ENCODE measurements at regions not wholly inside any gene's neighbourhood (a gene's known extent, or its start where the extent isn't known, plus 50 kb on each side); places are given as distances from the start of the nearest gene placed in this dataset.

- no peak for TF ChIP-seq EZH2phosphoT487 (IDR thresholded peaks at IDR 0.05; ENCODE audit: borderline replicate concordance, low read depth, low read length)
- no peak for TF ChIP-seq CTCF (conservative IDR thresholded peaks at IDR 0.05; ENCODE audit: low read length)
- CTCF ChIA-PET (ENCODE audit: unreplicated experiment): no interaction called here
Observed at GRCh38 chr5:174987443-174988012, 263.1 kb downstream of the MSX2 start.

GRCh38 chr5:174984863-174985262 is 260.5 kb downstream of the MSX2 start:
- POLR2A ChIA-PET: no interaction called here
- no TSS peak for BruUV-seq (replicated peaks)
- Histone ChIP-seq H3K4me1 (ENCODE audit: insufficient read depth, low read length, poor library complexity, severe bottlenecking) (no peaks in the 10 kb centered on the region), H3K79me2 (ENCODE audit: insufficient read depth, low read depth, low read length) (no peaks in the 10 kb centered on the region), H3K9me3 (ENCODE audit: low read length) (no peaks in the 10 kb centered on the region), H3K9me2 (ENCODE audit: insufficient read depth, low read length) (no peaks in the 10 kb centered on the region), H3K4me3 (ENCODE audit: low read depth, low read length, poor library complexity, severe bottlenecking) (no peak overlapping the region), H3K36me3 (ENCODE audit: insufficient read depth, low read length) (no peaks in the 10 kb centered on the region), H3K4me2 (ENCODE audit: low read length) (no peak overlapping the region), H2AFZ (ENCODE audit: low read length) (no peak overlapping the region), H4K20me1 (ENCODE audit: insufficient read depth, low read length) (no peaks in the 10 kb centered on the region), H3K27ac (ENCODE audit: low read depth, low read length, poor library complexity, severe bottlenecking) (no peak overlapping the region)
- intact Hi-C loops (cut with micrococcal nuclease; ENCODE audit: unreplicated experiment): no loop called here
- CTCF ChIA-PET (ENCODE audit: unreplicated experiment): no interaction called here
- no peak for TF ChIP-seq CTCF (conservative IDR thresholded peaks at IDR 0.05; ENCODE audit: low read length)
- TF ChIP-seq EZH2phosphoT487 (IDR thresholded peaks at IDR 0.05; ENCODE audit: borderline replicate concordance, low read depth, low read length): no peak
- DNase-seq (ENCODE audit: low spot score): no peak

More at GRCh38 chr5:174987443-174988012, 263.1 kb downstream of the MSX2 start:
- POLR2A ChIA-PET: interaction anchor here (1.0 kb wide), 1 partner anchor 20 kb away, joined by 4 read pairs; no protein-coding TSS in a partner anchor
- no peaks in the 10 kb centered on the region for H3K9me3 ChIP-seq (ENCODE audit: low read length)
- no peak for DNase-seq (ENCODE audit: low spot score)
- H3K4me2 ChIP-seq (ENCODE audit: low read length): no peak overlapping the region
- intact Hi-C loops (cut with micrococcal nuclease; ENCODE audit: unreplicated experiment): no loop called here
- no peaks in the 10 kb centered on the region for H3K36me3 ChIP-seq (ENCODE audit: insufficient read depth, low read length)
- no peak overlapping the region for H3K4me3 ChIP-seq (ENCODE audit: low read depth, low read length, poor library complexity, severe bottlenecking)
- no TSS peak for BruUV-seq (replicated peaks)
- no peaks in the 10 kb centered on the region for H3K9me2 ChIP-seq (ENCODE audit: insufficient read depth, low read length)
- H3K4me1 ChIP-seq (ENCODE audit: insufficient read depth, low read length, poor library complexity, severe bottlenecking): no peaks in the 10 kb centered on the region
- no peaks in the 10 kb centered on the region for H3K79me2 ChIP-seq (ENCODE audit: insufficient read depth, low read depth, low read length)
- no peak overlapping the region for H3K27ac ChIP-seq (ENCODE audit: low read depth, low read length, poor library complexity, severe bottlenecking)
- H2AFZ ChIP-seq (ENCODE audit: low read length): no peak overlapping the region
- H4K20me1 ChIP-seq (ENCODE audit: insufficient read depth, low read length): no peaks in the 10 kb centered on the region

- no peak for DNase-seq (ENCODE audit: low spot score)
- no peaks in the 10 kb centered on the region for H4K20me1 ChIP-seq (ENCODE audit: insufficient read depth, low read length)
- no TSS peak for BruUV-seq (replicated peaks)
Observed at GRCh38 chr5:174982485-174982884, 258.1 kb downstream of the MSX2 start.

More at GRCh38 chr5:174982485-174982884, 258.1 kb downstream of the MSX2 start:
- no peak overlapping the region for H3K4me3 ChIP-seq (ENCODE audit: low read depth, low read length, poor library complexity, severe bottlenecking)
- TF ChIP-seq CTCF (conservative IDR thresholded peaks at IDR 0.05; ENCODE audit: low read length) (no peak), EZH2phosphoT487 (IDR thresholded peaks at IDR 0.05; ENCODE audit: borderline replicate concordance, low read depth, low read length) (no peak)
- H3K9me3 ChIP-seq (ENCODE audit: low read length): no peaks in the 10 kb centered on the region
- H3K4me2 ChIP-seq (ENCODE audit: low read length): no peak overlapping the region
- H3K27ac ChIP-seq (ENCODE audit: low read depth, low read length, poor library complexity, severe bottlenecking): no peak overlapping the region
- no peaks in the 10 kb centered on the region for H3K9me2 ChIP-seq (ENCODE audit: insufficient read depth, low read length)
- intact Hi-C loops (cut with micrococcal nuclease; ENCODE audit: unreplicated experiment): no loop called here
- H3K36me3 ChIP-seq (ENCODE audit: insufficient read depth, low read length): no peaks in the 10 kb centered on the region
- CTCF ChIA-PET (ENCODE audit: unreplicated experiment): no interaction called here
- H3K4me1 ChIP-seq (ENCODE audit: insufficient read depth, low read length, poor library complexity, severe bottlenecking): no peaks in the 10 kb centered on the region
- POLR2A ChIA-PET: no interaction called here
- no peaks in the 10 kb centered on the region for H3K79me2 ChIP-seq (ENCODE audit: insufficient read depth, low read depth, low read length)
- H2AFZ ChIP-seq (ENCODE audit: low read length): no peak overlapping the region
